IMR-90 (cell line): ENCODE measurements at regions not wholly inside any gene's neighbourhood (a gene's known extent, or its start where the extent isn't known, plus 50 kb on each side); places are given as distances from the start of the nearest gene placed in this dataset.

ENCODE experiments used
- ATAC-seq: fragments of 200-7000 bp; cut with Tn5 transposase; 2 replicates; pipeline ENCODE4 v1.9.1; 2020; ENCODE audit warnings: low read depth, mild to moderate bottlenecking, moderate library complexity
- BruUV-seq: library from RNA; stranded (reverse); fragments of 400-500 nt; replicated peaks from 2 replicates; lab custom pipeline; 2021; lab: Mats Ljungman, UMichigan
- CTCF ChIA-PET: fragments of 300-600 bp; formaldehyde crosslinking; extraction: SDS; loops from one replicate; lab custom pipeline; 2021; ENCODE audit warnings: antibody characterized with exemption; lab: Yijun Ruan, JAX
- POLR2A ChIA-PET: fragments of 300-600 bp; sonication (Branson Sonifier 250); formaldehyde crosslinking; loops from one replicate; lab custom pipeline; 2022; ENCODE audit warnings: antibody characterized with exemption; ENCODE audit not compliant: unreplicated experiment; lab: Charles Lee
- DNase-seq: peaks from one replicate; pipeline ENCODE4 v3.0.0; 2013
- H2AFZ ChIP-seq: replicated peaks from 2 replicates; pipeline ENCODE3; 2013; ENCODE audit warnings: low read length, mild to moderate bottlenecking; ENCODE audit not compliant: poor library complexity
- H2AK5ac ChIP-seq: 2 replicates; pipeline ENCODE4 v1.6.1; 2013; ENCODE audit warnings: low read depth, low read length, inconsistent platforms
- H2AK9ac ChIP-seq: replicated peaks from 2 replicates; pipeline ENCODE3; 2013; ENCODE audit warnings: mild to moderate bottlenecking, low read depth, low read length, moderate library complexity; ENCODE audit not compliant: poor library complexity
- H2BK120ac ChIP-seq: 2 replicates; pipeline ENCODE4 v1.6.1; 2013; ENCODE audit warnings: low read depth, low read length, inconsistent platforms
- H2BK15ac ChIP-seq: 3 replicates; pipeline ENCODE4 v1.6.1; 2013; ENCODE audit warnings: low read depth, low read length, inconsistent platforms
- H2BK20ac ChIP-seq: 2 replicates; pipeline ENCODE4 v1.6.1; 2013; ENCODE audit warnings: low read depth, mild to moderate bottlenecking, inconsistent platforms, low read length, moderate library complexity
- H2BK5ac ChIP-seq: 2 replicates; pipeline ENCODE4 v1.6.1; 2013; ENCODE audit warnings: mild to moderate bottlenecking, low read depth, low read length, inconsistent platforms; ENCODE audit not compliant: poor library complexity, severe bottlenecking
- H3K14ac ChIP-seq: replicated peaks from 2 replicates; pipeline ENCODE4 v1.6.1; 2013; ENCODE audit warnings: low read depth, low read length, inconsistent platforms
- H3K18ac ChIP-seq: 2 replicates; pipeline ENCODE4 v1.6.1; 2013; ENCODE audit warnings: low read depth, low read length, control low read depth
- H3K23ac ChIP-seq: 2 replicates; pipeline ENCODE4 v1.6.1; 2013; ENCODE audit warnings: low read depth, low read length, inconsistent platforms
- H3K27ac ChIP-seq: 2 replicates; pipeline ENCODE4 v1.5.1; 2013; ENCODE audit warnings: mild to moderate bottlenecking, control low read depth, low read length; ENCODE audit not compliant: insufficient read depth
- H3K27me3 ChIP-seq: 2 replicates; pipeline ENCODE4 v1.6.1; 2013; ENCODE audit warnings: low read length; ENCODE audit not compliant: control insufficient read depth, insufficient read depth
- H3K36me3 ChIP-seq: 2 replicates; pipeline ENCODE4 v1.6.1; 2013; ENCODE audit warnings: low read length, mixed read lengths; ENCODE audit not compliant: control insufficient read depth, insufficient read depth
- H3K4ac ChIP-seq: 2 replicates; pipeline ENCODE4 v1.6.1; 2013; ENCODE audit warnings: low read depth, low read length, inconsistent platforms
- H3K4me1 ChIP-seq: 2 replicates; pipeline ENCODE4 v1.6.1; 2013; ENCODE audit warnings: low read length, mixed read lengths; ENCODE audit not compliant: control insufficient read depth, insufficient read depth
- H3K4me2 ChIP-seq: 2 replicates; pipeline ENCODE4 v1.6.1; 2013; ENCODE audit warnings: low read depth, mild to moderate bottlenecking, control low read depth, low read length, moderate library complexity
- H3K4me3 ChIP-seq: 2 replicates; pipeline ENCODE4 v1.5.1; 2013; ENCODE audit warnings: low read depth, mild to moderate bottlenecking, control low read depth, low read length, moderate library complexity; ENCODE audit not compliant: insufficient read depth
- H3K56ac ChIP-seq: 2 replicates; pipeline ENCODE4 v1.6.1; 2013; ENCODE audit warnings: low read length, inconsistent platforms; ENCODE audit not compliant: insufficient read depth; ENCODE audit errors: extremely low read depth
- H3K79me1 ChIP-seq, 2 experiments: 2 replicates each; pipeline ENCODE4 v1.6.1; 2013; ENCODE audit warnings: low read length in 2 of 2, inconsistent platforms in 1 of 2, low read depth in 1 of 2
- H3K9ac ChIP-seq: 2 replicates; pipeline ENCODE4 v1.6.1; 2013; ENCODE audit warnings: low read depth, low read length, control low read depth
- H3K9me1 ChIP-seq: 2 replicates; pipeline ENCODE4 v1.6.1; 2013; ENCODE audit warnings: low read length, inconsistent platforms; ENCODE audit not compliant: insufficient read depth
- H3K9me3 ChIP-seq: 2 replicates; pipeline ENCODE4 v1.6.1; 2013; ENCODE audit warnings: low read length; ENCODE audit not compliant: control insufficient read depth, insufficient read depth
- H4K20me1 ChIP-seq: 2 replicates; pipeline ENCODE4 v1.6.1; 2013; ENCODE audit warnings: low read length, inconsistent platforms; ENCODE audit not compliant: insufficient read depth
- H4K5ac ChIP-seq: 2 replicates; pipeline ENCODE4 v1.6.1; 2013; ENCODE audit warnings: mild to moderate bottlenecking, low read depth, low read length, control low read depth
- H4K8ac ChIP-seq, 2 experiments: 2 replicates each; pipeline ENCODE4 v1.6.1; 2013; ENCODE audit warnings: low read depth in 2 of 2, low read length in 2 of 2, control low read depth in 1 of 2, inconsistent platforms in 1 of 2
- H4K91ac ChIP-seq: 2 replicates; pipeline ENCODE4 v1.6.1; 2013; ENCODE audit warnings: low read depth, low read length, inconsistent platforms; ENCODE audit not compliant: insufficient read depth
- ELK1 ChIP-seq: fragments of 150-350 bp; IDR thresholded peaks from 2 replicates; pipeline ENCODE4 v1.6.1; 2016; ENCODE audit warnings: low read depth, mild to moderate bottlenecking, low read length, moderate library complexity, borderline replicate concordance
- FOS ChIP-seq: fragments of 150-350 bp; IDR thresholded peaks from 2 replicates; pipeline ENCODE4 v1.6.1; 2016; ENCODE audit warnings: low read depth, low read length
- MAFK ChIP-seq: IDR thresholded peaks from 2 replicates; pipeline ENCODE4 v1.6.1; 2012; ENCODE audit warnings: low read depth, low read length, improper control_type of control experiment
- MXI1 ChIP-seq: IDR thresholded peaks from 2 replicates; pipeline ENCODE4 v1.6.1; 2012; ENCODE audit warnings: low read depth, mild to moderate bottlenecking, low read length, moderate library complexity, borderline replicate concordance
- RAD21 ChIP-seq: IDR thresholded peaks from 2 replicates; pipeline ENCODE4 v1.6.1; 2012; ENCODE audit warnings: low read length, improper control_type of control experiment
- WGBS, 2 experiments: methylation state at CpG; one replicate each; pipeline versions ENCODE4 v1.1.5 to v1.1.7; 2013; ENCODE audit warnings: missing lambda C conversion rate in 2 of 2; ENCODE audit not compliant: insufficient read length in 1 of 2; ENCODE audit errors: extremely low coverage in 2 of 2; 5-methylcytosine and 5-hydroxymethylcytosine counted together
- dilution Hi-C: fragments of 300-500 bp; cut with HindIII; formaldehyde crosslinking; loops from one replicate; pipeline ENCODE4 v1.14.3; 2018; ENCODE audit warnings: low sequenced_read_pairs; ENCODE audit not compliant: unreplicated experiment
- in situ Hi-C: fragments of 300-500 bp; cut with MboI; formaldehyde crosslinking; loops from 3 replicates; pipeline ENCODE4 v1.14.3; 2019; ENCODE audit warnings: low sequenced_read_pairs, inconsistent platforms, mixed read lengths
- intact Hi-C: fragments of 100-400 bp; cut with micrococcal nuclease; formaldehyde crosslinking; loops from 2 replicates; pipeline ENCODE4 v1.10.0; 2022

- Histone ChIP-seq H3K4me3 (no peak overlapping the region), H3K27ac (no peak overlapping the region), H2BK120ac (no peak overlapping the region), H3K36me3 (no peaks in the 10 kb centered on the region), H3K9me1 (no peaks in the 10 kb centered on the region), H3K9me3 (no peaks in the 10 kb centered on the region; the same call in 1 of the 2 replicates), H3K79me1 (no peaks in the 10 kb centered on the region), H3K4ac (no peak overlapping the region), H2BK20ac (no peak overlapping the region), H3K4me1 (no peaks in the 10 kb centered on the region), H3K9ac (no peak overlapping the region), H4K91ac (no peak overlapping the region), H3K23ac (no peak overlapping the region), H3K27me3 (peaks cover 3% of the 10 kb centered on the region; the same call in 1 of the 2 replicates), H3K56ac (no peak overlapping the region), H2AK9ac (no peak overlapping the region), H2BK5ac (no peak overlapping the region), H2AFZ (no peak overlapping the region), H2BK15ac (no peak overlapping the region), H3K14ac (no peak overlapping the region), H4K8ac (no peak overlapping the region), H4K20me1 (no peaks in the 10 kb centered on the region), H3K4me2 (no peak overlapping the region), H2AK5ac (no peak overlapping the region), H4K5ac (no peak overlapping the region), H3K18ac (no peak overlapping the region)
- POLR2A ChIA-PET = no interaction called here
- CTCF ChIA-PET = no interaction called here
- DNase-seq (no peak), ATAC-seq (peak; percentile 29; the same call in 1 of the 2 replicates)
- no TSS peak for BruUV-seq
- dilution Hi-C loops = no loop called here
- TF ChIP-seq FOS = no peak
- TF ChIP-seq MXI1 = no peak
- TF ChIP-seq ELK1 = no peak
- no peak for TF ChIP-seq RAD21
- no peak for TF ChIP-seq MAFK
- intact Hi-C loops = no loop called here
- WGBS, 2 experiments = 5% methylated on average over 4 of the region's 22 CpGs; no CpG with 5 or more reads in 1 of the 2 experiments
- in situ Hi-C loops = no loop called here
These were observed 132.8 kb downstream of the RBFOX3 start for GRCh38 chr17:79478051-79478461.
